Kidney (tissue), 13 donors: ENCODE measurements at regions not wholly inside any gene's neighbourhood (a gene's known extent, or its start where the extent isn't known, plus 50 kb on each side); places are given as distances from the start of the nearest gene placed in this dataset.

ENCODE experiments used
- DNase-seq, 5 donors: peaks; one replicate each; pipeline ENCODE4 v3.0.0-alpha.2; 2013 to 2020
- FAIRE-seq: peaks from 2 replicates; lab custom pipeline; 2012; peaks lifted over from hg19 to GRCh38; lab: Jason Lieb, UNC
- H3K27ac ChIP-seq, 2 donors: one replicate each; pipeline ENCODE4 v1.7.0; 2013; ENCODE audit warnings: low read depth in 2 of 2, low read length in 2 of 2, inconsistent platforms in 1 of 2
- H3K27me3 ChIP-seq: one replicate; pipeline ENCODE4 v1.7.1; 2013; ENCODE audit warnings: low read length, inconsistent platforms; ENCODE audit not compliant: control insufficient read depth, insufficient read depth
- H3K36me3 ChIP-seq, 3 donors: one replicate each; pipeline versions ENCODE4 v1.7.0 to v1.7.1; 2013; ENCODE audit warnings: low read length in 3 of 3, control low read depth in 1 of 3, inconsistent platforms in 1 of 3; ENCODE audit not compliant: insufficient read depth in 3 of 3, control insufficient read depth in 2 of 3
- H3K4me1 ChIP-seq, 3 donors: one replicate each; pipeline versions ENCODE4 v1.7.0 to v1.7.1; 2013; ENCODE audit warnings: low read length in 3 of 3, inconsistent platforms in 1 of 3, low read depth in 1 of 3; ENCODE audit not compliant: control insufficient read depth in 2 of 3, insufficient read depth in 2 of 3
- H3K4me3 ChIP-seq, 3 donors: one replicate each; pipeline versions ENCODE4 v1.7.0 to v1.8.1; 2013; ENCODE audit warnings: low read length in 3 of 3, control low read depth in 1 of 3, inconsistent platforms in 1 of 3
- H3K9ac ChIP-seq, 3 donors: one replicate each; pipeline versions ENCODE4 v1.7.0 to v1.7.1; 2013; ENCODE audit warnings: low read length in 3 of 3, control low read depth in 1 of 3, inconsistent platforms in 1 of 3
- H3K9me3 ChIP-seq, 3 donors: one replicate each; pipeline versions ENCODE4 v1.7.0 to v1.7.1; 2013; ENCODE audit warnings: low read length in 3 of 3, control low read depth in 1 of 3, inconsistent platforms in 1 of 3; ENCODE audit not compliant: control insufficient read depth in 2 of 3, insufficient read depth in 1 of 3
- intact Hi-C: fragments of 100-400 bp; cut with DNase I; formaldehyde crosslinking; loops from one replicate; pipeline ENCODE4 v1.11.1; 2022
- TF ChIP-seq, protein P1 (sequence below): IDR thresholded peaks from 3 replicates; pipeline ENCODE4 v1.5.1; 2012; ENCODE audit warnings: mild to moderate bottlenecking, moderate library complexity, borderline replicate concordance; ENCODE audit not compliant: insufficient read depth; ENCODE audit errors: extremely low read depth
- donor health status: control.
- donor health status: control.
- donor health status: control.
- donor health status: control.
- donor health status: control.
- donor health status: DM: yes; HTN: yes; CAD: no.
- donor health status: Normal renal cell carcinoma (clear cell type).

GRCh38 chr2:18403921-18404522 is 156.4 kb downstream of the RDH14 start:
- no peak for DNase-seq
- intact Hi-C loops = no loop called here
- Histone ChIP-seq H3K4me3 (no peak overlapping the region), H3K9ac (no peak overlapping the region), H3K27ac (no peak overlapping the region), H3K9me3 (no peaks in the 10 kb centered on the region), H3K36me3 (no peaks in the 10 kb centered on the region), H3K4me1 (no peaks in the 10 kb centered on the region), H3K27me3 (no peaks in the 10 kb centered on the region)
- TF ChIP-seq, protein P1, sequence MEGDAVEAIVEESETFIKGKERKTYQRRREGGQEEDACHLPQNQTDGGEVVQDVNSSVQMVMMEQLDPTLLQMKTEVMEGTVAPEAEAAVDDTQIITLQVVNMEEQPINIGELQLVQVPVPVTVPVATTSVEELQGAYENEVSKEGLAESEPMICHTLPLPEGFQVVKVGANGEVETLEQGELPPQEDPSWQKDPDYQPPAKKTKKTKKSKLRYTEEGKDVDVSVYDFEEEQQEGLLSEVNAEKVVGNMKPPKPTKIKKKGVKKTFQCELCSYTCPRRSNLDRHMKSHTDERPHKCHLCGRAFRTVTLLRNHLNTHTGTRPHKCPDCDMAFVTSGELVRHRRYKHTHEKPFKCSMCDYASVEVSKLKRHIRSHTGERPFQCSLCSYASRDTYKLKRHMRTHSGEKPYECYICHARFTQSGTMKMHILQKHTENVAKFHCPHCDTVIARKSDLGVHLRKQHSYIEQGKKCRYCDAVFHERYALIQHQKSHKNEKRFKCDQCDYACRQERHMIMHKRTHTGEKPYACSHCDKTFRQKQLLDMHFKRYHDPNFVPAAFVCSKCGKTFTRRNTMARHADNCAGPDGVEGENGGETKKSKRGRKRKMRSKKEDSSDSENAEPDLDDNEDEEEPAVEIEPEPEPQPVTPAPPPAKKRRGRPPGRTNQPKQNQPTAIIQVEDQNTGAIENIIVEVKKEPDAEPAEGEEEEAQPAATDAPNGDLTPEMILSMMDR = no peak
- no peak for FAIRE-seq

- Histone ChIP-seq H3K27me3 (no peaks in the 10 kb centered on the region), H3K4me3 (no peak overlapping the region), H3K9ac (no peak overlapping the region), H3K27ac (no peak overlapping the region), H3K4me1 (no peaks in the 10 kb centered on the region), H3K9me3 (no peaks in the 10 kb centered on the region), H3K36me3 (no peaks in the 10 kb centered on the region)
- FAIRE-seq (no peak), DNase-seq (no peak)
- intact Hi-C loops = no loop called here
- TF ChIP-seq, protein P1 = no peak
Measured at GRCh38 chr2:18402831-18403230, 157.6 kb downstream of the RDH14 start.

- intact Hi-C loops = no loop called here
- no peak overlapping the region for H3K4me3 ChIP-seq
- no peaks in the 10 kb centered on the region for H3K9me3 ChIP-seq
- no peak overlapping the region for H3K9ac ChIP-seq
- no peaks in the 10 kb centered on the region for H3K4me1 ChIP-seq
- no peaks in the 10 kb centered on the region for H3K36me3 ChIP-seq
- no peak for DNase-seq
- TF ChIP-seq, protein P1 = no peak
- no peaks in the 10 kb centered on the region for H3K27me3 ChIP-seq
- no peak overlapping the region for H3K27ac ChIP-seq
- FAIRE-seq = no peak
Measured at GRCh38 chr2:18401471-18401870, 159.0 kb downstream of the RDH14 start.

DNA sequence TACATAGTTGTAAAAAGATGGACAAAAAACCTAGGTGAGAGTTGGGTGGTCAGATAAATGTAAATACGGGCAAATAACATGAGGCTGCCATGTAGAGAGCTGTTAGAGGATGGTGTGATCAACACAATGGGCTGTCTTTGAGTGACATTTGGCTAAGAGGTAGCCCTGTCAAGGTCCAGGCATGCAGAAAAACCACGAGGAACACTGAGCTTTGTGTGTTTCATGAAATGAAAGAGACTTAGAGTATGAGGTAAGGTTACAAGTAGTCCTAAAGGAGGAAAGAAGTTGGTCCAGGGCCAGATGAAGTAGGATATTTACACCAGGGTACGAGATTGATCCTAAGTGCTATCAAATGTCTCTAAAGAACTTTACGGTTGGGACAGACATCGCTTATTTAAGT is 160.9 kb downstream of the RDH14 start:
- Histone ChIP-seq H3K27ac (no peak overlapping the region), H3K4me1 (no peaks in the 10 kb centered on the region), H3K36me3 (no peaks in the 10 kb centered on the region), H3K4me3 (no peak overlapping the region), H3K9me3 (no peaks in the 10 kb centered on the region), H3K27me3 (no peaks in the 10 kb centered on the region), H3K9ac (no peak overlapping the region)
- no peak for FAIRE-seq
- DNase-seq = no peak
- TF ChIP-seq, protein P1 = no peak
- intact Hi-C loops = no loop called here
